Epithelial cell of proximal tubule (primary cell): ENCODE measurements at regions not wholly inside any gene's neighbourhood (a gene's known extent, or its start where the extent isn't known, plus 50 kb on each side); places are given as distances from the start of the nearest gene placed in this dataset.

Experiments
- DNase-seq: peaks from one replicate; pipeline ENCODE4 v3.0.0-alpha.2; 2011; ENCODE audit warnings: low read depth
- H3K4me3 ChIP-seq: 2 replicates; pipeline ENCODE4 v1.5.1; 2011; ENCODE audit warnings: low read depth, mild to moderate bottlenecking, low read length
- CTCF ChIP-seq: conservative IDR thresholded peaks from 2 replicates; pipeline ENCODE4 v1.5.1; 2012; ENCODE audit warnings: low read depth, mild to moderate bottlenecking, low read length

GRCh38 chr3:22720596-22720995 lies 482.5 kb upstream of the UBE2E2 start:
- no peak for DNase-seq
- no peak for TF ChIP-seq CTCF
- no peak overlapping the region for H3K4me3 ChIP-seq

DNA sequence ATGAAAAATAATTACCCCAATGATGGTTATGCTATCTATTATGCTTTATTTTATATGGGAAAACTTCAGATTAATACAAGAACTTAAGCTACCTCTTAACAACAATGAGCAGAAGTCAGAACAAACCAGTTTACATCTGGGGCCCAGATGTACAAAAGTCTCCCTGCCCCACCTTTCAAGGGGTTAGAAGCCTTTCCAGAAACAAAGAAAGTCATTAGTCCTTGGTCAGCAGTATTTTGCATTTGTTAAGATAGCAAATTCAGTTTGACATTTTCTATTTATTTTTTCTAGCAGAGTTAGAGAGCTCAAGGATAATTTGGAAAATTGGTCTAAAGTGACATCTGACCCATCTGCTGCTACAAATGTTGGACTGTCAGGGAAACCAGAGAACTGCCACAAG lies 478.7 kb upstream of the UBE2E2 start:
- H3K4me3 ChIP-seq, result no peak overlapping the region
- DNase-seq, result no peak
- TF ChIP-seq CTCF, result no peak

DNA sequence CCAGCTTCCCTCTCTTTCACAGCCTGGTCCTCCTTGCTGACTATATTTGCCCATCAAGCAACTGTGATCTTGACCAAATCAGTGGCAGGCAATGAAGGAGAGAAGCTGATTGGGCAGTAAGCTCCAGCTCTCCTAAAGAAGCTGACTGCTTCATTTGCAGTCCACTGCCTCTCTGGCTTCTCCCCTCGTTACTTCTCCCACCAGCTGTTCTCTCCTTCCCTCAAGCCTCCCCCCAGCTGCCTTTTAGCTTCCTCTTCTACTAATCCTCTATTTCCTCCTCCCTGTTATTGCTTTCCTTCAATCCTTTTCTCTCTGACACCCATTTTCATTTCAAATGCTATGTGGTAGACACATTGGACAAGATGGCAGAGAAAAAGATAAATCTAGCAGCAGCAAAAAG lies 474.7 kb upstream of the UBE2E2 start:
- DNase-seq, result no peak
- no peak overlapping the region for H3K4me3 ChIP-seq
- no peak for TF ChIP-seq CTCF

GRCh38 chr3:22729212-22729611 lies 473.9 kb upstream of the UBE2E2 start:
- TF ChIP-seq CTCF, result no peak
- H3K4me3 ChIP-seq, result no peak overlapping the region
- no peak for DNase-seq

DNA sequence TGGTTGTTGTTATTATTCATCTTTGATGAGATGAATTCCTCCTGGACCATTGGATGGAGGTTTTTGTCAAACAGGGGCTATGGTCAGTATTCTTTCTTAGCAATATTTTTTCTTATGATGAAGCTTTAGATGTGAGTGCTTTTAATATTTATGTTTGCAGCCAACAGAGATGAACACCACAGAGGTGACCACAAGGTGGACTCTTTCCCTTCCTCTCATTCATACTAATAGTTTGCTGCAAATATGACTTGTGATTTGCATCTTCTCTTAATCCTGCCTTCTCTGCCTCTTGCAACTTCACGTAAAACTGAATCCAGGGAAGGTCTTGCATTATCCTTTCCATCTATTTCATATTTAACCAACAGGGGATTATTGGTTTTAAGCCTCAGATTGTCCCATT lies 473.1 kb upstream of the UBE2E2 start:
- no peak for DNase-seq
- H3K4me3 ChIP-seq, result no peak overlapping the region

GRCh38 chr3:22730701-22731100 lies 472.4 kb upstream of the UBE2E2 start:
- no peak for TF ChIP-seq CTCF
- DNase-seq, result no peak
- H3K4me3 ChIP-seq, result no peak overlapping the region

More for the DNA sequence above, 473.1 kb upstream of the UBE2E2 start:
- TF ChIP-seq CTCF, result peak; percentile 67

DNA sequence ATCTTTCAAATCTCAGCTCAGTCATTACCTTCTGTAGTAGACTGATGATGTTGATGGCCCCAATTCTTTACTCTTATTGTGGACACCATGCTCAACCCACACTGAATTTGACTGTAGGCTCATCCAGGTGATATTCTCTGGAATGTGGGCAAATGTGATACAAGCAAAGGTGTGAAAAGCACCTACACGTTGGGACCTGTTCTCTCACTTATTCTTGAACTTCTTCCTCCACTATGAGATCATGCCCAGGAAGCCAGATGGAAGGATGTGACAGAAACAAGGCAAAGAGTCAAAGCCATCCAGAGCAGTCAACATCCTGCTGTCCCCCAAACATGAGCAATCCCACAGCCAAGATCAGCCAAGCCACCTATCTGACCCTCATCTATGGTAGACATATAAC lies 471.2 kb upstream of the UBE2E2 start:
- no peak for TF ChIP-seq CTCF
- no peak overlapping the region for H3K4me3 ChIP-seq
- no peak for DNase-seq
